HEK293 (cell line): ENCODE measurements at regions not wholly inside any gene's neighbourhood (a gene's known extent, or its start where the extent isn't known, plus 50 kb on each side); places are given as distances from the start of the nearest gene placed in this dataset.
"Not testable (repeated sequence)": the region's sequence is repeated elsewhere in the genome, so short reads cannot be mapped to it uniquely, and the experiment has no call there.

Source experiments
- CTCF ChIA-PET: fragments of 350-600 bp; formaldehyde crosslinking; extraction: SDS; loops from one replicate; lab custom pipeline; 2021; ENCODE audit warnings: antibody characterized with exemption; lab: Yijun Ruan, JAX
- POLR2A ChIA-PET: fragments of 300-600 bp; formaldehyde crosslinking; extraction: SDS; loops from one replicate; lab custom pipeline; 2020; ENCODE audit warnings: antibody characterized with exemption, inconsistent platforms; lab: Yijun Ruan, JAX
- H3K27ac ChIP-seq: fragments of 200-500 bp; sonication (Bioruptor generic); 2 replicates; pipeline ENCODE4 v1.5.1; 2014; ENCODE audit warnings: low read depth, low read length, control low read depth, inconsistent platforms; ENCODE audit errors: extremely low read depth
- H3K36me3 ChIP-seq, 2 experiments: fragments of 200-500 bp in 1 of 2; sonication (Bioruptor generic) in 1 of 2; 1 replicate in 1 of 2; 2 replicates in 1 of 2; pipeline ENCODE4 v1.5.1; 2014 to 2017; ENCODE audit warnings: inconsistent platforms in 2 of 2, low read length in 2 of 2; ENCODE audit not compliant: control insufficient read depth in 2 of 2, insufficient read depth in 1 of 2
- H3K4me1 ChIP-seq: fragments of 200-500 bp; sonication (Bioruptor generic); 2 replicates; pipeline ENCODE4 v1.5.1; 2014; ENCODE audit warnings: mild to moderate bottlenecking, low read length, inconsistent platforms; ENCODE audit not compliant: control insufficient read depth, insufficient read depth
- H3K4me3 ChIP-seq: 2 replicates; pipeline ENCODE4 v1.5.1; 2011; ENCODE audit warnings: low read depth, mild to moderate bottlenecking, control low read depth, low read length, moderate library complexity
- H3K9me3 ChIP-seq: fragments of 200-500 bp; sonication (Bioruptor generic); 2 replicates; pipeline ENCODE4 v1.5.1; 2014; ENCODE audit warnings: low read depth, low read length, inconsistent platforms; ENCODE audit not compliant: control insufficient read depth, insufficient read depth
- ATF2 ChIP-seq: fragments of 450-650 bp; formaldehyde crosslinking; IDR thresholded peaks from 2 replicates; pipeline ENCODE4 v1.5.1; 2016; ENCODE audit warnings: missing biosample characterization, missing genetic modification characterization, low read depth
- KLF1 ChIP-seq: fragments of 450-650 bp; formaldehyde crosslinking; IDR thresholded peaks from 2 replicates; pipeline ENCODE4 v1.5.1; 2016; ENCODE audit warnings: missing biosample characterization, missing genetic modification characterization
- KLF8 ChIP-seq: fragments of 450-650 bp; formaldehyde crosslinking; IDR thresholded peaks from 2 replicates; pipeline ENCODE4 v1.5.1; 2016; ENCODE audit warnings: missing biosample characterization, missing genetic modification characterization
- KLF9 ChIP-seq: fragments of 450-650 bp; formaldehyde crosslinking; IDR thresholded peaks from 2 replicates; pipeline ENCODE4 v1.5.1; 2016; ENCODE audit warnings: missing biosample characterization, missing genetic modification characterization, low read depth
- ZBTB49 ChIP-seq: fragments of 450-650 bp; formaldehyde crosslinking; IDR thresholded peaks from 2 replicates; pipeline ENCODE4 v1.5.1; 2016; ENCODE audit warnings: missing biosample characterization, missing genetic modification characterization, low read depth
- ZFP69B ChIP-seq: fragments of 450-650 bp; formaldehyde crosslinking; IDR thresholded peaks from 2 replicates; pipeline ENCODE4 v1.5.1; 2016; ENCODE audit warnings: missing biosample characterization, missing genetic modification characterization
- ZNF280C ChIP-seq: fragments of 450-650 bp; formaldehyde crosslinking; IDR thresholded peaks from 2 replicates; pipeline ENCODE4 v1.5.1; 2016; ENCODE audit warnings: missing biosample characterization, missing genetic modification characterization
- ZNF311 ChIP-seq: fragments of 450-650 bp; formaldehyde crosslinking; IDR thresholded peaks from 2 replicates; pipeline ENCODE4 v1.5.1; 2017; ENCODE audit warnings: missing biosample characterization, missing genetic modification characterization, borderline replicate concordance
- ZNF623 ChIP-seq: fragments of 450-650 bp; formaldehyde crosslinking; IDR thresholded peaks from 2 replicates; pipeline ENCODE4 v1.5.1; 2016; ENCODE audit warnings: missing biosample characterization, missing genetic modification characterization
- ZNF645 ChIP-seq: fragments of 450-650 bp; formaldehyde crosslinking; IDR thresholded peaks from 2 replicates; pipeline ENCODE4; 2016; ENCODE audit warnings: missing biosample characterization, missing genetic modification characterization
- ZNF777 ChIP-seq: fragments of 450-650 bp; formaldehyde crosslinking; IDR thresholded peaks from 2 replicates; pipeline ENCODE4 v1.5.1; 2017; ENCODE audit warnings: missing biosample characterization, missing genetic modification characterization, borderline replicate concordance
- ZSCAN16 ChIP-seq: fragments of 450-650 bp; formaldehyde crosslinking; IDR thresholded peaks from 2 replicates; pipeline ENCODE4 v1.5.1; 2016; ENCODE audit warnings: missing biosample characterization, missing genetic modification characterization

- Histone ChIP-seq H3K36me3 (no peaks in the 10 kb centered on the region), H3K27ac (no peak overlapping the region), H3K4me3 (no peak overlapping the region), H3K4me1 (no peaks in the 10 kb centered on the region), H3K9me3 (no peaks in the 10 kb centered on the region)
- TF ChIP-seq ZNF777 (tag by site-specific recombination) (no peak), KLF1 (tag by site-specific recombination) (no peak)
- TF ChIP-seq, all 188 proteins: peak for 0
- ChIA-PET CTCF (no interaction called here), POLR2A (no interaction called here)
Measured at GRCh38 chr3:109995377-109995776, 658.0 kb upstream of the DPPA4 start.

- POLR2A ChIA-PET, H3K4me1 ChIP-seq, H3K4me3 ChIP-seq, H3K9me3 ChIP-seq, CTCF ChIA-PET, H3K36me3 ChIP-seq, H3K27ac ChIP-seq: not testable (repeated sequence)
Measured at GRCh38 chr3:110001905-110002304, 664.6 kb upstream of the DPPA4 start.

GRCh38 chr3:110006913-110007312 lies 669.6 kb upstream of the DPPA4 start:
- Histone ChIP-seq H3K36me3 (no peaks in the 10 kb centered on the region), H3K4me1 (no peaks in the 10 kb centered on the region), H3K9me3 (no peaks in the 10 kb centered on the region), H3K4me3 (no peak overlapping the region), H3K27ac (no peak overlapping the region)
- ChIA-PET CTCF (no interaction called here), POLR2A (no interaction called here)
- TF ChIP-seq ZNF645 (no peak), KLF9 (tag by site-specific recombination) (no peak), ZBTB49 (tag by site-specific recombination) (no peak), ZFP69B (tag by site-specific recombination) (no peak), ATF2 (tag by site-specific recombination) (no peak), ZNF623 (tag by site-specific recombination) (no peak), ZNF280C (no peak), KLF8 (tag by site-specific recombination) (no peak), ZSCAN16 (tag by site-specific recombination) (no peak), ZNF311 (no peak)
